Gastroesophageal sphincter (tissue), 3 donors: ENCODE measurements at regions not wholly inside any gene's neighbourhood (a gene's known extent, or its start where the extent isn't known, plus 50 kb on each side); places are given as distances from the start of the nearest gene placed in this dataset.

Source experiments
- EP300 ChIP-seq: sonication (generic); formaldehyde crosslinking; IDR thresholded peaks from one replicate; pipeline ENCODE4 v1.6.1; 2017; ENCODE audit warnings: antibody characterized with exemption, mild to moderate bottlenecking
- POLR2A ChIP-seq, 2 donors: fragments of 450-650 bp; IDR thresholded peaks; one replicate each; pipeline ENCODE4 v1.6.1; 2017; ENCODE audit warnings: antibody characterized with exemption in 2 of 2, mild to moderate bottlenecking in 2 of 2, moderate library complexity in 1 of 2
- POLR2AphosphoS5 ChIP-seq: sonication (generic); formaldehyde crosslinking; IDR thresholded peaks from one replicate; pipeline ENCODE4 v1.6.1; 2017; ENCODE audit warnings: antibody characterized with exemption
- TF ChIP-seq, protein P1 (sequence below), 4 experiments: fragments of 200-600 bp in 2 of 4; fragments of 450-650 bp in 2 of 4; sonication (generic) in 1 of 4; IDR thresholded peaks; one replicate each; pipeline ENCODE4 v1.5.1; 2017 to 2019; ENCODE audit warnings: antibody characterized with exemption in 4 of 4, mild to moderate bottlenecking in 2 of 4, moderate library complexity in 2 of 4

DNA sequence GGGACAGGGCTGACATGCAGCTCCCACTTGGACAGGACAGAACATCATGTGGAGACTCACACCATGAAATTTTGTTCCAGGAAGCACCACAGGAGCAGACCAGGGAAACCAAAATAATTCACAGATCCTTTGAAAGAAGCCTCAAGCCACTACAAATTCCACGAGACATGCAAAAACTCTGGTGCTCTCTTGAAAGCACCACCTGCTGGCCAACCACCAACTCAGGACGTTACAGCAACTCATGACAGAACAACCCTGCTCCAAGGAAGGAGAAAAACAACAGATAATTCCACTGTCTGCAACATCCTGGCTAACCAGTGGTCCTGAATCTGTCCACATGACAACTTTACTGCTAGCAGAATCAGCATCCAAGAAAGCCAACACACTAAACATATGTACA is 516.0 kb downstream of the SPATA31D1 start:
- TF ChIP-seq, protein P1, sequence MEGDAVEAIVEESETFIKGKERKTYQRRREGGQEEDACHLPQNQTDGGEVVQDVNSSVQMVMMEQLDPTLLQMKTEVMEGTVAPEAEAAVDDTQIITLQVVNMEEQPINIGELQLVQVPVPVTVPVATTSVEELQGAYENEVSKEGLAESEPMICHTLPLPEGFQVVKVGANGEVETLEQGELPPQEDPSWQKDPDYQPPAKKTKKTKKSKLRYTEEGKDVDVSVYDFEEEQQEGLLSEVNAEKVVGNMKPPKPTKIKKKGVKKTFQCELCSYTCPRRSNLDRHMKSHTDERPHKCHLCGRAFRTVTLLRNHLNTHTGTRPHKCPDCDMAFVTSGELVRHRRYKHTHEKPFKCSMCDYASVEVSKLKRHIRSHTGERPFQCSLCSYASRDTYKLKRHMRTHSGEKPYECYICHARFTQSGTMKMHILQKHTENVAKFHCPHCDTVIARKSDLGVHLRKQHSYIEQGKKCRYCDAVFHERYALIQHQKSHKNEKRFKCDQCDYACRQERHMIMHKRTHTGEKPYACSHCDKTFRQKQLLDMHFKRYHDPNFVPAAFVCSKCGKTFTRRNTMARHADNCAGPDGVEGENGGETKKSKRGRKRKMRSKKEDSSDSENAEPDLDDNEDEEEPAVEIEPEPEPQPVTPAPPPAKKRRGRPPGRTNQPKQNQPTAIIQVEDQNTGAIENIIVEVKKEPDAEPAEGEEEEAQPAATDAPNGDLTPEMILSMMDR (IDR thresholded peaks at IDR 0.05) = no peak
- no peak for TF ChIP-seq POLR2A (IDR thresholded peaks at IDR 0.05)
- TF ChIP-seq EP300 = no peak
- no peak for TF ChIP-seq POLR2AphosphoS5
